ENCODE measurements at regions not wholly inside any gene's neighbourhood (a gene's known extent, or its start where the extent isn't known, plus 50 kb on each side); places are given as distances from the start of the nearest gene placed in this dataset.

- H4K5ac ChIP-seq (ENCODE audit: insufficient read length, low read depth, low read length) = no peak overlapping the region
- no peak overlapping the region for H3K14ac ChIP-seq (ENCODE audit: insufficient read depth, low read length)
- no peak overlapping the region for H4K91ac ChIP-seq (ENCODE audit: insufficient read length, low read depth, low read length)
- Mint-ChIP-seq H3K27ac (no peak overlapping the region), H3K4me3 (no peak overlapping the region), H3K4me1 (peaks cover 9 to 10% of the 10 kb centered on the region in 2 experiments), H3K27me3 (ENCODE audit: low read depth) (no peaks in the 10 kb centered on the region), H3K36me3 (ENCODE audit: insufficient read depth in 1 of 3, low read depth in 3 of 3) (no peaks in the 10 kb centered on the region), H3K9me3 (no peaks in the 10 kb centered on the region)
- H2AFZ ChIP-seq (ENCODE audit: low read length) = no peak overlapping the region
- H3K27me3 ChIP-seq (ENCODE audit: insufficient read depth, low read length) = no peaks in the 10 kb centered on the region
- H2BK120ac ChIP-seq (ENCODE audit: low read depth, low read length, poor library complexity, severe bottlenecking) = no peak overlapping the region
- H3K4me1 ChIP-seq (ENCODE audit: insufficient read depth, low read length) = peaks cover 4% of the 10 kb centered on the region; the same call in 1 of the 2 replicates
- H2AK5ac ChIP-seq (ENCODE audit: insufficient read length, low read length) = no peak overlapping the region
- H3K4me2 ChIP-seq (ENCODE audit: insufficient read depth, insufficient read length, low read length) = no peak overlapping the region
- H3K9ac ChIP-seq (ENCODE audit: extremely low read depth, insufficient read length, low read length) = no peak overlapping the region
- WGBS (ENCODE audit: extremely low coverage, insufficient read length, low lambda C conversion rate) = no CpG with 5 or more reads among the region's 7 CpGs
- H3K79me1 ChIP-seq (ENCODE audit: insufficient read depth, low read depth, low read length, poor library complexity, severe bottlenecking) = no peaks in the 10 kb centered on the region
- H2BK5ac ChIP-seq (ENCODE audit: insufficient read length, low read length) = no peak overlapping the region
- TF ChIP-seq, protein P1, sequence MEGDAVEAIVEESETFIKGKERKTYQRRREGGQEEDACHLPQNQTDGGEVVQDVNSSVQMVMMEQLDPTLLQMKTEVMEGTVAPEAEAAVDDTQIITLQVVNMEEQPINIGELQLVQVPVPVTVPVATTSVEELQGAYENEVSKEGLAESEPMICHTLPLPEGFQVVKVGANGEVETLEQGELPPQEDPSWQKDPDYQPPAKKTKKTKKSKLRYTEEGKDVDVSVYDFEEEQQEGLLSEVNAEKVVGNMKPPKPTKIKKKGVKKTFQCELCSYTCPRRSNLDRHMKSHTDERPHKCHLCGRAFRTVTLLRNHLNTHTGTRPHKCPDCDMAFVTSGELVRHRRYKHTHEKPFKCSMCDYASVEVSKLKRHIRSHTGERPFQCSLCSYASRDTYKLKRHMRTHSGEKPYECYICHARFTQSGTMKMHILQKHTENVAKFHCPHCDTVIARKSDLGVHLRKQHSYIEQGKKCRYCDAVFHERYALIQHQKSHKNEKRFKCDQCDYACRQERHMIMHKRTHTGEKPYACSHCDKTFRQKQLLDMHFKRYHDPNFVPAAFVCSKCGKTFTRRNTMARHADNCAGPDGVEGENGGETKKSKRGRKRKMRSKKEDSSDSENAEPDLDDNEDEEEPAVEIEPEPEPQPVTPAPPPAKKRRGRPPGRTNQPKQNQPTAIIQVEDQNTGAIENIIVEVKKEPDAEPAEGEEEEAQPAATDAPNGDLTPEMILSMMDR (conservative IDR thresholded peaks at IDR 0.05) = no peak
- no peak for DNase-seq
- no peak overlapping the region for H3T11ph ChIP-seq (ENCODE audit: low read length)
- H4K20me1 ChIP-seq (ENCODE audit: control insufficient read depth, insufficient read depth, insufficient read length) = no peaks in the 10 kb centered on the region
- H2BK12ac ChIP-seq (ENCODE audit: insufficient read length, low read depth, low read length) = no peak overlapping the region
- no peak overlapping the region for H2BK20ac ChIP-seq (ENCODE audit: low read depth, low read length, poor library complexity, severe bottlenecking)
- H3K23ac ChIP-seq (ENCODE audit: insufficient read length, low read depth, low read length) = no peak overlapping the region
- H3K79me2 ChIP-seq (ENCODE audit: insufficient read depth, low read length) = no peaks in the 10 kb centered on the region
- H3K18ac ChIP-seq (ENCODE audit: insufficient read length, low read depth, low read length) = no peak overlapping the region
- H3K23me2 ChIP-seq (ENCODE audit: insufficient read length, low read depth, low read length, poor library complexity, severe bottlenecking) = no peaks in the 10 kb centered on the region
- H4K8ac ChIP-seq (replicated peaks; ENCODE audit: insufficient read length, low read depth, low read length) = no peak overlapping the region
- H3K4ac ChIP-seq (ENCODE audit: low read depth, low read length) = no peak overlapping the region
- no peak overlapping the region for H3K27ac ChIP-seq (ENCODE audit: insufficient read length, low read depth, low read length)
- H3K56ac ChIP-seq (ENCODE audit: insufficient read length, low read depth, low read length) = no peak overlapping the region
- no peak overlapping the region for H2BK15ac ChIP-seq (ENCODE audit: low read depth, low read length)
- H3K9me3 ChIP-seq (ENCODE audit: control insufficient read depth, low read depth, low read length) = no peaks in the 10 kb centered on the region
These were observed 109.5 kb upstream of the ZNF648 start for GRCh38 chr1:182170891-182171461.

Measured in H9 (cell line).